ENCODE measurements at regions not wholly inside any gene's neighbourhood (a gene's known extent, or its start where the extent isn't known, plus 50 kb on each side); places are given as distances from the start of the nearest gene placed in this dataset.

DNA sequence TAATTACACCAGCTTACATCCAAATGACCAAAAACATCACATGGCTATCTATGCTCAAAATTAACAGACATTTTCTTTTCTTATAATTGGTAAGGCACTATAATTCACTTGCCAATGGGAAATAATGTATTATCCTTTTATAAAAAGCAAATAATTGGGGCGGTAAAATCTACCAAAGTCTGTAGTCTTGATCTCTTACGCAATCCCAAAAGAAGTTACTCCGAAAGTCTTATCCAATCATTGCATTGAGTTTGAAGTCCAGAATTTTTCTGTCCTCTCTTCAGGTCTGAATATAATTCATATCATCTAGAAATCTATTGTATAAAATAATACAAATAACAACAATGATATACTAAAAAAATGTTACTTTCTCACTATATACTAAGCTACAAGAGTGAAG is 273.3 kb upstream of the CADM2 start (continued):
- TF ChIP-seq, protein P1, sequence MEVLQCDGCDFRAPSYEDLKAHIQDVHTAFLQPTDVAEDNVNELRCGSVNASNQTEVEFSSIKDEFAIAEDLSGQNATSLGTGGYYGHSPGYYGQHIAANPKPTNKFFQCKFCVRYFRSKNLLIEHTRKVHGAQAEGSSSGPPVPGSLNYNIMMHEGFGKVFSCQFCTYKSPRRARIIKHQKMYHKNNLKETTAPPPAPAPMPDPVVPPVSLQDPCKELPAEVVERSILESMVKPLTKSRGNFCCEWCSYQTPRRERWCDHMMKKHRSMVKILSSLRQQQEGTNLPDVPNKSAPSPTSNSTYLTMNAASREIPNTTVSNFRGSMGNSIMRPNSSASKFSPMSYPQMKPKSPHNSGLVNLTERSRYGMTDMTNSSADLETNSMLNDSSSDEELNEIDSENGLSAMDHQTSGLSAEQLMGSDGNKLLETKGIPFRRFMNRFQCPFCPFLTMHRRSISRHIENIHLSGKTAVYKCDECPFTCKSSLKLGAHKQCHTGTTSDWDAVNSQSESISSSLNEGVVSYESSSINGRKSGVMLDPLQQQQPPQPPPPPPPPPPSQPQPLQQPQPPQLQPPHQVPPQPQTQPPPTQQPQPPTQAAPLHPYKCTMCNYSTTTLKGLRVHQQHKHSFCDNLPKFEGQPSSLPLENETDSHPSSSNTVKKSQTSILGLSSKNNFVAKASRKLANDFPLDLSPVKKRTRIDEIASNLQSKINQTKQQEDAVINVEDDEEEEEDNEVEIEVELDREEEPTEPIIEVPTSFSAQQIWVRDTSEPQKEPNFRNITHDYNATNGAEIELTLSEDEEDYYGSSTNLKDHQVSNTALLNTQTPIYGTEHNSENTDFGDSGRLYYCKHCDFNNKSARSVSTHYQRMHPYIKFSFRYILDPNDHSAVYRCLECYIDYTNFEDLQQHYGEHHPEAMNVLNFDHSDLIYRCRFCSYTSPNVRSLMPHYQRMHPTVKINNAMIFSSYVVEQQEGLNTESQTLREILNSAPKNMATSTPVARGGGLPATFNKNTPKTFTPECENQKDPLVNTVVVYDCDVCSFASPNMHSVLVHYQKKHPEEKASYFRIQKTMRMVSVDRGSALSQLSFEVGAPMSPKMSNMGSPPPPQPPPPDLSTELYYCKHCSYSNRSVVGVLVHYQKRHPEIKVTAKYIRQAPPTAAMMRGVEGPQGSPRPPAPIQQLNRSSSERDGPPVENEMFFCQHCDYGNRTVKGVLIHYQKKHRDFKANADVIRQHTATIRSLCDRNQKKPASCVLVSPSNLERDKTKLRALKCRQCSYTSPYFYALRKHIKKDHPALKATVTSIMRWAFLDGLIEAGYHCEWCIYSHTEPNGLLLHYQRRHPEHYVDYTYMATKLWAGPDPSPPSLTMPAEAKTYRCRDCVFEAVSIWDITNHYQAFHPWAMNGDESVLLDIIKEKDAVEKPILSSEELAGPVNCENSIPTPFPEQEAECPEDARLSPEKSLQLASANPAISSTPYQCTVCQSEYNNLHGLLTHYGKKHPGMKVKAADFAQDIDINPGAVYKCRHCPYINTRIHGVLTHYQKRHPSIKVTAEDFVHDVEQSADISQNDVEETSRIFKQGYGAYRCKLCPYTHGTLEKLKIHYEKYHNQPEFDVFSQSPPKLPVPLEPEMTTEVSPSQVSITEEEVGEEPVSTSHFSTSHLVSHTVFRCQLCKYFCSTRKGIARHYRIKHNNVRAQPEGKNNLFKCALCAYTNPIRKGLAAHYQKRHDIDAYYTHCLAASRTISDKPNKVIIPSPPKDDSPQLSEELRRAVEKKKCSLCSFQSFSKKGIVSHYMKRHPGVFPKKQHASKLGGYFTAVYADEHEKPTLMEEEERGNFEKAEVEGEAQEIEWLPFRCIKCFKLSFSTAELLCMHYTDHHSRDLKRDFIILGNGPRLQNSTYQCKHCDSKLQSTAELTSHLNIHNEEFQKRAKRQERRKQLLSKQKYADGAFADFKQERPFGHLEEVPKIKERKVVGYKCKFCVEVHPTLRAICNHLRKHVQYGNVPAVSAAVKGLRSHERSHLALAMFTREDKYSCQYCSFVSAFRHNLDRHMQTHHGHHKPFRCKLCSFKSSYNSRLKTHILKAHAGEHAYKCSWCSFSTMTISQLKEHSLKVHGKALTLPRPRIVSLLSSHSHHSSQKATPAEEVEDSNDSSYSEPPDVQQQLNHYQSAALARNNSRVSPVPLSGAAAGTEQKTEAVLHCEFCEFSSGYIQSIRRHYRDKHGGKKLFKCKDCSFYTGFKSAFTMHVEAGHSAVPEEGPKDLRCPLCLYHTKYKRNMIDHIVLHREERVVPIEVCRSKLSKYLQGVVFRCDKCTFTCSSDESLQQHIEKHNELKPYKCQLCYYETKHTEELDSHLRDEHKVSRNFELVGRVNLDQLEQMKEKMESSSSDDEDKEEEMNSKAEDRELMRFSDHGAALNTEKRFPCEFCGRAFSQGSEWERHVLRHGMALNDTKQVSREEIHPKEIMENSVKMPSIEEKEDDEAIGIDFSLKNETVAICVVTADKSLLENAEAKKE (CRISPR knock-in tag; IDR thresholded peaks at IDR 0.05) = no peak
- TF ChIP-seq ZNF114 (CRISPR knock-in tag; IDR thresholded peaks at IDR 0.05) = no peak
- no peak for TF ChIP-seq CREB1 (CRISPR knock-in tag; IDR thresholded peaks at IDR 0.05; ENCODE audit: low read depth)

DNA sequence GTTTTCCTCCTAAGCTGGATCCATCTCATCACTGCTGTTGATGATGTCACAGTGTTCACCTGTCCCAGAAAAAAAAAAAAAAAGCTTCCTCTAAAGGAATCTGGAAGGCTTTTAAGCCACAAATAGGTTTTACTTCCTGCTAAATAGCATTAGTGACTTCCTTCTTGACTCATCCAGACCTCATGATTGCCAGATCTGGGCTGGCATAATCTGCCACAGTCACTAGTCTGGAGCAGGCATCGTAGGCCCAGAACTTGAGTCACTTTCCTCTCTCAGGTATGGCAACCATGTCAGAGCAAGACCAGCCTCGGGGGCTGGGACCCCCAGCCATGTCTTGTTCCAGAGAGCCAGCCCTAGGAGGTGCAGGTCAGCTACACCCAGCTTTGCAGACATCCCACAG is 266.5 kb upstream of the CADM2 start:
- ATAC-seq (no peak), DNase-seq (ENCODE audit: low spot score) (no peak)
- H3K36me3 ChIP-seq (ENCODE audit: insufficient read depth) = no peaks in the 10 kb centered on the region
- H2AFZ ChIP-seq = no peak overlapping the region
- H3K27me3 ChIP-seq (ENCODE audit: insufficient read depth) = no peaks in the 10 kb centered on the region
- H3K36me3 Mint-ChIP-seq (ENCODE audit: low read depth) = no peaks in the 10 kb centered on the region
- TF ChIP-seq EZH2 (IDR thresholded peaks at IDR 0.05; ENCODE audit: low read depth, unreplicated experiment) (no peak), POLR2AphosphoS5 (IDR thresholded peaks at IDR 0.05; ENCODE audit: low read depth) (no peak), NANOG (IDR thresholded peaks at IDR 0.05; ENCODE audit: borderline replicate concordance) (no peak), ZNF331 (CRISPR knock-in tag; IDR thresholded peaks at IDR 0.05; ENCODE audit: low read depth) (no peak), CREB1 (CRISPR knock-in tag; IDR thresholded peaks at IDR 0.05; ENCODE audit: low read depth) (no peak), JUNB (IDR thresholded peaks at IDR 0.05; ENCODE audit: unreplicated experiment) (no peak), STAT1 (IDR thresholded peaks at IDR 0.05; ENCODE audit: unreplicated experiment) (no peak)
- TF ChIP-seq, protein P1 (CRISPR knock-in tag; IDR thresholded peaks at IDR 0.05) = no peak
- no peak overlapping the region for H3K4me3 ChIP-seq
- H3K4me1 Mint-ChIP-seq = no peaks in the 10 kb centered on the region
- no peak overlapping the region for H3K27ac Mint-ChIP-seq
- H3K4me2 ChIP-seq = no peak overlapping the region
- H3K4me1 ChIP-seq (ENCODE audit: insufficient read depth) = no peaks in the 10 kb centered on the region
- no peaks in the 10 kb centered on the region for H4K20me1 ChIP-seq (replicated peaks; ENCODE audit: insufficient read depth)
- no peaks in the 10 kb centered on the region for H3K9me3 Mint-ChIP-seq
- no peaks in the 10 kb centered on the region for H3K27me3 Mint-ChIP-seq (ENCODE audit: insufficient read depth, low read depth, poor library complexity)
- no peak overlapping the region for H3K27ac ChIP-seq (ENCODE audit: low read depth)
- H3K79me2 ChIP-seq (replicated peaks; ENCODE audit: insufficient read depth) = no peaks in the 10 kb centered on the region
- peaks cover 4% of the 10 kb centered on the region for H3K9me2 ChIP-seq (ENCODE audit: insufficient read depth)
- no peak overlapping the region for H3K4me3 Mint-ChIP-seq
- no peaks in the 10 kb centered on the region for H3F3A ChIP-seq (replicated peaks; ENCODE audit: low read depth)
